ENCODE measurements at regions not wholly inside any gene's neighbourhood (a gene's known extent, or its start where the extent isn't known, plus 50 kb on each side); places are given as distances from the start of the nearest gene placed in this dataset.

GRCh38 chr6:21994821-21995220, 302.0 kb downstream of the PRL start:
- TF ChIP-seq, protein P1, sequence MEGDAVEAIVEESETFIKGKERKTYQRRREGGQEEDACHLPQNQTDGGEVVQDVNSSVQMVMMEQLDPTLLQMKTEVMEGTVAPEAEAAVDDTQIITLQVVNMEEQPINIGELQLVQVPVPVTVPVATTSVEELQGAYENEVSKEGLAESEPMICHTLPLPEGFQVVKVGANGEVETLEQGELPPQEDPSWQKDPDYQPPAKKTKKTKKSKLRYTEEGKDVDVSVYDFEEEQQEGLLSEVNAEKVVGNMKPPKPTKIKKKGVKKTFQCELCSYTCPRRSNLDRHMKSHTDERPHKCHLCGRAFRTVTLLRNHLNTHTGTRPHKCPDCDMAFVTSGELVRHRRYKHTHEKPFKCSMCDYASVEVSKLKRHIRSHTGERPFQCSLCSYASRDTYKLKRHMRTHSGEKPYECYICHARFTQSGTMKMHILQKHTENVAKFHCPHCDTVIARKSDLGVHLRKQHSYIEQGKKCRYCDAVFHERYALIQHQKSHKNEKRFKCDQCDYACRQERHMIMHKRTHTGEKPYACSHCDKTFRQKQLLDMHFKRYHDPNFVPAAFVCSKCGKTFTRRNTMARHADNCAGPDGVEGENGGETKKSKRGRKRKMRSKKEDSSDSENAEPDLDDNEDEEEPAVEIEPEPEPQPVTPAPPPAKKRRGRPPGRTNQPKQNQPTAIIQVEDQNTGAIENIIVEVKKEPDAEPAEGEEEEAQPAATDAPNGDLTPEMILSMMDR (IDR thresholded peaks at IDR 0.05) = no peak
- TF ChIP-seq POLR2A (IDR thresholded peaks at IDR 0.05) = no peak
- TF ChIP-seq EP300 (IDR thresholded peaks at IDR 0.05) = no peak
